T-helper 2 cell treated with Interferon-gamma antibody and Interleukin-4, amounts not matched to agents 100 ng/mL and 5 ng/mL, for 36 hours (primary cell): ENCODE measurements at regions not wholly inside any gene's neighbourhood (a gene's known extent, or its start where the extent isn't known, plus 50 kb on each side); places are given as distances from the start of the nearest gene placed in this dataset.
"Not testable (repeated sequence)": the region's sequence is repeated elsewhere in the genome, so short reads cannot be mapped to it uniquely, and the experiment has no call there.

Source experiments
- intact Hi-C: fragments of 100-400 bp; cut with micrococcal nuclease; formaldehyde crosslinking; loops from one replicate; pipeline ENCODE4 v1.15.1; 2023

GRCh38 chr5:144703776-144704175 is 533.1 kb downstream of the KCTD16 start:
- intact Hi-C loops: no loop called here

- intact Hi-C loops: no loop called here
Observed at GRCh38 chr5:144698484-144698883, 527.8 kb downstream of the KCTD16 start.

- intact Hi-C loops: no loop called here
Observed at GRCh38 chr5:144697847-144698262, 527.2 kb downstream of the KCTD16 start.

- intact Hi-C loops: no loop called here
Observed at GRCh38 chr5:144691936-144692335, 521.3 kb downstream of the KCTD16 start.

- intact Hi-C loops: no loop called here
Observed at GRCh38 chr5:144684899-144685298, 514.2 kb downstream of the KCTD16 start.

GRCh38 chr5:144680711-144681110 is 510.0 kb downstream of the KCTD16 start:
- intact Hi-C loops: no loop called here

- intact Hi-C loops: no loop called here
Observed at GRCh38 chr5:144671066-144671465, 500.4 kb downstream of the KCTD16 start.

- intact Hi-C loops: no loop called here
Observed at GRCh38 chr5:144659634-144660227, 489.1 kb downstream of the KCTD16 start.

GRCh38 chr5:144644317-144644716 is 473.6 kb downstream of the KCTD16 start:
- intact Hi-C loops: no loop called here

GRCh38 chr5:144638787-144639186 is 468.1 kb downstream of the KCTD16 start:
- intact Hi-C loops: no loop called here

GRCh38 chr5:144634138-144634537 is 463.5 kb downstream of the KCTD16 start:
- intact Hi-C loops: no loop called here

GRCh38 chr5:144598451-144599068 is 427.9 kb downstream of the KCTD16 start:
- intact Hi-C loops: no loop called here

- intact Hi-C loops: no loop called here
Observed at GRCh38 chr5:144596517-144596916, 425.8 kb downstream of the KCTD16 start.

- intact Hi-C loops: no loop called here
Observed at GRCh38 chr5:144594919-144595318, 424.2 kb downstream of the KCTD16 start.

GRCh38 chr5:144594234-144594633 is 423.6 kb downstream of the KCTD16 start:
- intact Hi-C loops: not testable (repeated sequence)

- intact Hi-C loops: no loop called here
Observed at GRCh38 chr5:144585681-144586080, 415.0 kb downstream of the KCTD16 start.

- intact Hi-C loops: no loop called here
Observed at GRCh38 chr5:144583541-144584449, 413.1 kb downstream of the KCTD16 start.

GRCh38 chr5:144582066-144582465 is 411.4 kb downstream of the KCTD16 start:
- intact Hi-C loops: no loop called here

- intact Hi-C loops: no loop called here
Observed at GRCh38 chr5:144581044-144581443, 410.4 kb downstream of the KCTD16 start.

GRCh38 chr5:144577676-144578075 is 407.0 kb downstream of the KCTD16 start:
- intact Hi-C loops: no loop called here

- intact Hi-C loops: no loop called here
Observed at GRCh38 chr5:144575736-144576135, 405.1 kb downstream of the KCTD16 start.

- intact Hi-C loops: no loop called here
Observed at GRCh38 chr5:144567421-144567780, 396.7 kb downstream of the KCTD16 start.
